BJ (cell line): ENCODE measurements at regions not wholly inside any gene's neighbourhood (a gene's known extent, or its start where the extent isn't known, plus 50 kb on each side); places are given as distances from the start of the nearest gene placed in this dataset.

ENCODE experiments used
- CTCF ChIA-PET: fragments of 350-600 bp; formaldehyde crosslinking; extraction: SDS; loops from one replicate; lab custom pipeline; 2021; ENCODE audit warnings: antibody characterized with exemption, inconsistent platforms; lab: Yijun Ruan, JAX
- POLR2A ChIA-PET: fragments of 300-600 bp; sonication (Branson Sonifier 250); formaldehyde crosslinking; extraction: SDS; loops from one replicate; lab custom pipeline; 2021; ENCODE audit warnings: antibody characterized with exemption; lab: Charles Lee
- DNase-seq: peaks from one replicate; pipeline ENCODE4 v3.0.0-alpha.2; 2011; ENCODE audit warnings: low read depth
- H3K27me3 ChIP-seq: 2 replicates; pipeline ENCODE4 v1.6.0; 2011; ENCODE audit warnings: low read length; ENCODE audit not compliant: control insufficient read depth, insufficient read depth
- H3K36me3 ChIP-seq: 2 replicates; pipeline ENCODE4 v1.5.1; 2011; ENCODE audit warnings: low read length; ENCODE audit not compliant: control insufficient read depth, insufficient read depth
- H3K4me3 ChIP-seq: 2 replicates; pipeline ENCODE4 v1.5.1; 2011; ENCODE audit warnings: low read depth, mild to moderate bottlenecking, control low read depth, low read length
- CTCF ChIP-seq: IDR thresholded peaks from 2 replicates; pipeline ENCODE4 v1.5.1; 2011; ENCODE audit warnings: low read depth, mild to moderate bottlenecking, control low read depth, inconsistent platforms, low read length, moderate library complexity; ENCODE audit not compliant: insufficient read depth

DNA sequence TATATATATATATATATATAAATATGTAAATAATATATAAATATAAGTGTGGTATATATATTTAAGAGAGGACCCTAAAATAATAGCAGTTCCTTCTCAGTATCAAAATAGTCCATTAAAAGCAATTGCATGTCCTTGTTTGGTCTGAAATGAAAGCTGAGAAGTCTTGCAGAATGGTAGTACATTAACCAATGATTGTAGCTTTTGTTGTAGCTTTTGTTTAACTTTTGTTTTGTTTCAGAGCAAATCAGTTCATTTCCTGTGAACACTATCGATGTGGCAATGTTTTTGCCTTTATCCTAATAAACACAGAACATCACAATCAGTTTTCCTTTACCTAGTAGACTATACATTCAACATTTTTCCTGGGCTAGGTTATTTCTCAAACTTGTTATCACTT is 1256.2 kb upstream of the SPRY2 start:
- Histone ChIP-seq H3K36me3 (no peaks in the 10 kb centered on the region), H3K27me3 (no peaks in the 10 kb centered on the region), H3K4me3 (no peak overlapping the region)
- CTCF ChIA-PET, result no interaction called here
- no peak for DNase-seq
- no peak for TF ChIP-seq CTCF
- POLR2A ChIA-PET, result no interaction called here

DNA sequence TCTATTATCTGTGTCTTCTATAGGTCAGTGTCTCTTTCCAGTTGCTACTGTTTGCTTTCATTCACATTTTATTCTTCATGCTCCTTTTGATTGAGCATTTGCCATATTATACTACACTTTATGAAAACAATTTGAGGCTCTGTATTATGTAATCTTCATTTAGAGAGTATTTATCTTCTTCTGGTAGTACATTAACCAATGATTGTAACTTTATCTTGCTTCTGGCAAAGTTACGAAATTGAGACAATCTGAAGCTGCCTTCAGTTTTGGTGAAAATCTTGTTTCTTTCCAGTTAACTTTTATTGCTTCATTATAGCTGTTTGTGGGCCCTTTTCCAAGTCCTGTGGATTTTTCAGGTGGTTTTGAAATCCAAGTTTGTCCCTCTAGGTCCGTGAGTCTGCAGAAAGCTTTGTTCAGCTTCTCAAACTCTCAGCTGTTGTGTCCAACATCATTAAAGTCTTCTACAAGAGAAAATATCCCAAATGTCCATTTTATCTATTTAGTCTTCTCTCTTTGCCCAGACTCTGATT is 1255.4 kb upstream of the SPRY2 start:
- H3K36me3 ChIP-seq, result no peaks in the 10 kb centered on the region
- TF ChIP-seq CTCF, result no peak
- DNase-seq, result no peak

DNA sequence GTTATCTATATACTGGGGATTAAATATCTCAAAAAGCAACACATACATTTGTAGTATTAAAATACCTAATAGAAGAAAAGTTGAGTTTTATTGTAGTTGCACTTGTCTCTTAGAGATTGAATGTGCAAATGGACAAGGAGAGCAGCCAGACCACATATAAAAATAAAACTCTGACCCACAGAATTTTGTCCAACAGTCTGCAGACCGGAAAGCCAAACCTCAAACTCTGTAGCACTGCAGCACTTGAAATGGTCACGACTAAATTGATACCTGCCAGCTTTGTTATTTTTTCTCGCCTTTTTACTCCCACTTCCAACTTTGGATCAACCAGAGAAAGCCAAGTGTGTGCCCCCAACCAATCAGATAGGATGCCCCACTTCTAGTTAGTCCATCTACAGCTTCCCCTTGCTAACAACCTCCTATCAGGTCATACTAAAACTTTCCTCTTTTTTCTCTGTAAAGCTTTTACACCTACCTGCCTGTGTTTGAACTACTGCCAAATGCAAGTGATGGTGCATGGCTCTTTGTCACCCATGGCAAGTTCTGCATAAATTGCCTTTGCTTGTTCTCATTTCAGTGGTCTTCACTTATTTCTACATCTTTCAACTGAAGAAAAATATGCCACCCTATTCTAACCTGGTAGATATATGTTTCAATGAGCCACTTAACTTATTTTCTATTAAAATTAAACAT is 1250.7 kb upstream of the SPRY2 start:
- no peaks in the 10 kb centered on the region for H3K27me3 ChIP-seq
- no peak for TF ChIP-seq CTCF
- ChIA-PET CTCF (no interaction called here), POLR2A (no interaction called here)
- no peak for DNase-seq
- no peak overlapping the region for H3K4me3 ChIP-seq
- no peaks in the 10 kb centered on the region for H3K36me3 ChIP-seq

More for the DNA sequence above, 1255.4 kb upstream of the SPRY2 start:
- H3K27me3 ChIP-seq, result no peaks in the 10 kb centered on the region
- CTCF ChIA-PET, result no interaction called here
- POLR2A ChIA-PET, result no interaction called here
- no peak overlapping the region for H3K4me3 ChIP-seq

- no peak for TF ChIP-seq CTCF
- ChIA-PET POLR2A (no interaction called here), CTCF (no interaction called here)
- Histone ChIP-seq H3K4me3 (no peak overlapping the region), H3K36me3 (no peaks in the 10 kb centered on the region), H3K27me3 (no peaks in the 10 kb centered on the region)
- no peak for DNase-seq
These were observed 1241.5 kb upstream of the SPRY2 start for GRCh38 chr13:81582381-81582780.

- Histone ChIP-seq H3K4me3 (no peak overlapping the region), H3K27me3 (no peaks in the 10 kb centered on the region), H3K36me3 (no peaks in the 10 kb centered on the region)
- POLR2A ChIA-PET, result no interaction called here
- no peak for TF ChIP-seq CTCF
- DNase-seq, result no peak
- CTCF ChIA-PET, result no interaction called here
These were observed 1236.8 kb upstream of the SPRY2 start for GRCh38 chr13:81577601-81578195.
